ENCODE measurements at regions not wholly inside any gene's neighbourhood (a gene's known extent, or its start where the extent isn't known, plus 50 kb on each side); places are given as distances from the start of the nearest gene placed in this dataset.

- no peaks in the 10 kb centered on the region for H3K36me3 ChIP-seq (ENCODE audit: control insufficient read depth, insufficient read depth, low read length)
- no peaks in the 10 kb centered on the region for H3K9me3 ChIP-seq (ENCODE audit: control insufficient read depth, insufficient read depth, low read depth, low read length)
- no peak for ATAC-seq
- intact Hi-C loops (cut with micrococcal nuclease; ENCODE audit: unreplicated experiment) = no loop called here
- ChIA-PET POLR2A (no interaction called here), CTCF (no interaction called here)
- in situ Hi-C loops (cut with HindIII; ENCODE audit: low pct_unique_long_range_greater_than_20kb, low sequenced_read_pairs) = no loop called here
- no peak overlapping the region for H3K27ac ChIP-seq (ENCODE audit: low read length)
- no peak for TF ChIP-seq SIN3A (IDR thresholded peaks at IDR 0.05; ENCODE audit: borderline replicate concordance, insufficient read depth, low read depth, low read length)
- no peak for TF ChIP-seq TCF7L2 (IDR thresholded peaks at IDR 0.05; ENCODE audit: low read depth, low read length)
- no peak for TF ChIP-seq CTCF (IDR thresholded peaks at IDR 0.05)
- TF ChIP-seq, protein P1, sequence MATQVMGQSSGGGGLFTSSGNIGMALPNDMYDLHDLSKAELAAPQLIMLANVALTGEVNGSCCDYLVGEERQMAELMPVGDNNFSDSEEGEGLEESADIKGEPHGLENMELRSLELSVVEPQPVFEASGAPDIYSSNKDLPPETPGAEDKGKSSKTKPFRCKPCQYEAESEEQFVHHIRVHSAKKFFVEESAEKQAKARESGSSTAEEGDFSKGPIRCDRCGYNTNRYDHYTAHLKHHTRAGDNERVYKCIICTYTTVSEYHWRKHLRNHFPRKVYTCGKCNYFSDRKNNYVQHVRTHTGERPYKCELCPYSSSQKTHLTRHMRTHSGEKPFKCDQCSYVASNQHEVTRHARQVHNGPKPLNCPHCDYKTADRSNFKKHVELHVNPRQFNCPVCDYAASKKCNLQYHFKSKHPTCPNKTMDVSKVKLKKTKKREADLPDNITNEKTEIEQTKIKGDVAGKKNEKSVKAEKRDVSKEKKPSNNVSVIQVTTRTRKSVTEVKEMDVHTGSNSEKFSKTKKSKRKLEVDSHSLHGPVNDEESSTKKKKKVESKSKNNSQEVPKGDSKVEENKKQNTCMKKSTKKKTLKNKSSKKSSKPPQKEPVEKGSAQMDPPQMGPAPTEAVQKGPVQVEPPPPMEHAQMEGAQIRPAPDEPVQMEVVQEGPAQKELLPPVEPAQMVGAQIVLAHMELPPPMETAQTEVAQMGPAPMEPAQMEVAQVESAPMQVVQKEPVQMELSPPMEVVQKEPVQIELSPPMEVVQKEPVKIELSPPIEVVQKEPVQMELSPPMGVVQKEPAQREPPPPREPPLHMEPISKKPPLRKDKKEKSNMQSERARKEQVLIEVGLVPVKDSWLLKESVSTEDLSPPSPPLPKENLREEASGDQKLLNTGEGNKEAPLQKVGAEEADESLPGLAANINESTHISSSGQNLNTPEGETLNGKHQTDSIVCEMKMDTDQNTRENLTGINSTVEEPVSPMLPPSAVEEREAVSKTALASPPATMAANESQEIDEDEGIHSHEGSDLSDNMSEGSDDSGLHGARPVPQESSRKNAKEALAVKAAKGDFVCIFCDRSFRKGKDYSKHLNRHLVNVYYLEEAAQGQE (IDR thresholded peaks at IDR 0.05; ENCODE audit: insufficient read depth in 1 of 2, low read depth in 2 of 2, low read length in 1 of 2) = no peak
- TF ChIP-seq POLR2AphosphoS5 (IDR thresholded peaks at IDR 0.05; ENCODE audit: low read depth, low read length) = no peak
- no peaks in the 10 kb centered on the region for H3K27me3 ChIP-seq (ENCODE audit: control insufficient read depth, insufficient read depth, low read length)
- no peak for DNase-seq (ENCODE audit: low read depth, low spot score)
- no peak overlapping the region for H3K4me3 ChIP-seq (ENCODE audit: low read depth in 2 of 2, low read length in 2 of 2)
- no peaks in the 10 kb centered on the region for H3K4me1 ChIP-seq (ENCODE audit: control insufficient read depth, insufficient read depth, low read length)
- BruUV-seq (replicated peaks) = no TSS peak
Measured at GRCh38 chr5:143558048-143558447, 154.6 kb upstream of the NR3C1 start.

DNA sequence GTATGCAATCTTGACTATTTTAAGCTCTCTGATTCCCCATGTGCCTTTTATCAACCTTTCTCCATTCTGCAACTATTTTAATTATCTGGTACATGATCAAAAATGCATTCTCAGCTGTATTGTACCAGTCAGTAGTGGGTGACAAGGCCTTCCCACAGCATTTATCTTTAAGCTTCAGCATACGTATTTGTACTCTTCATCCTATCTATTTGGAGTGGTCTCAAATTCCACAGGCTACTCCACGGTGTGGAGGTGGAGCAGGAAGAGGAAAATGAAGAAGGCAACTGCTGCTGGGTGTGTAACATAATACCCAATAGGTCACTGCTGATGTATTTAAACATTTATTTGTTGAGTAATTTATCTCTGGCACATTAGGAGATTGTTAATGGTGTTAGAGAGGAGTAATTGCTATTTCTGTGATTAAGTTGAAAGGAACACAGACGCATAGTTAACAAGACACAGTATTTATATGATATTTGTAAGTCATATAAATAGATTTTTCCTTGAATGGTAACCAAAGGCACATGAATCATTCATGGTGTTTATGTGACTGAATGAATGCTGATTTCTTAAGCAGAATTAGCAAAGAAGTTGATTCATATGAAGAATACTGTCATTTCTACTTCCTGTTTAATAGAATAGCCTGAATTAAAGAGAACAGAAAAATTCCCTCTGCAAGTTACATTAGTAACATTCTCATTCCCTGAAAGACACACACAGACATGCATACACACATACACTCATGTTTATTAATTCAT lies 153.8 kb upstream of the NR3C1 start:
- ChIA-PET POLR2A (no interaction called here), CTCF (no interaction called here)
- intact Hi-C loops (cut with micrococcal nuclease; ENCODE audit: unreplicated experiment) (no loop called here), in situ Hi-C loops (cut with HindIII; ENCODE audit: low pct_unique_long_range_greater_than_20kb, low sequenced_read_pairs) (no loop called here)
- no peaks in the 10 kb centered on the region for H3K4me1 ChIP-seq (ENCODE audit: control insufficient read depth, insufficient read depth, low read length)
- no peak for TF ChIP-seq POLR2AphosphoS5 (IDR thresholded peaks at IDR 0.05; ENCODE audit: low read depth, low read length)
- TF ChIP-seq TCF7L2 (IDR thresholded peaks at IDR 0.05; ENCODE audit: low read depth, low read length) = no peak
- no peak for TF ChIP-seq CTCF (IDR thresholded peaks at IDR 0.05)
- DNase-seq (ENCODE audit: low read depth, low spot score) (no peak), ATAC-seq (no peak)
- H3K27ac ChIP-seq (ENCODE audit: low read length) = no peak overlapping the region
- no peaks in the 10 kb centered on the region for H3K36me3 ChIP-seq (ENCODE audit: control insufficient read depth, insufficient read depth, low read length)
- no peaks in the 10 kb centered on the region for H3K9me3 ChIP-seq (ENCODE audit: control insufficient read depth, insufficient read depth, low read depth, low read length)
- BruUV-seq (replicated peaks) = no TSS peak
- no peaks in the 10 kb centered on the region for H3K27me3 ChIP-seq (ENCODE audit: control insufficient read depth, insufficient read depth, low read length)
- H3K4me3 ChIP-seq (ENCODE audit: low read depth in 2 of 2, low read length in 2 of 2) = no peak overlapping the region
